ENCODE measurements at regions not wholly inside any gene's neighbourhood (a gene's known extent, or its start where the extent isn't known, plus 50 kb on each side); places are given as distances from the start of the nearest gene placed in this dataset.
A peak's percentile ranks its signal among the peaks of the same experiment; 100 is the strongest.

DNA sequence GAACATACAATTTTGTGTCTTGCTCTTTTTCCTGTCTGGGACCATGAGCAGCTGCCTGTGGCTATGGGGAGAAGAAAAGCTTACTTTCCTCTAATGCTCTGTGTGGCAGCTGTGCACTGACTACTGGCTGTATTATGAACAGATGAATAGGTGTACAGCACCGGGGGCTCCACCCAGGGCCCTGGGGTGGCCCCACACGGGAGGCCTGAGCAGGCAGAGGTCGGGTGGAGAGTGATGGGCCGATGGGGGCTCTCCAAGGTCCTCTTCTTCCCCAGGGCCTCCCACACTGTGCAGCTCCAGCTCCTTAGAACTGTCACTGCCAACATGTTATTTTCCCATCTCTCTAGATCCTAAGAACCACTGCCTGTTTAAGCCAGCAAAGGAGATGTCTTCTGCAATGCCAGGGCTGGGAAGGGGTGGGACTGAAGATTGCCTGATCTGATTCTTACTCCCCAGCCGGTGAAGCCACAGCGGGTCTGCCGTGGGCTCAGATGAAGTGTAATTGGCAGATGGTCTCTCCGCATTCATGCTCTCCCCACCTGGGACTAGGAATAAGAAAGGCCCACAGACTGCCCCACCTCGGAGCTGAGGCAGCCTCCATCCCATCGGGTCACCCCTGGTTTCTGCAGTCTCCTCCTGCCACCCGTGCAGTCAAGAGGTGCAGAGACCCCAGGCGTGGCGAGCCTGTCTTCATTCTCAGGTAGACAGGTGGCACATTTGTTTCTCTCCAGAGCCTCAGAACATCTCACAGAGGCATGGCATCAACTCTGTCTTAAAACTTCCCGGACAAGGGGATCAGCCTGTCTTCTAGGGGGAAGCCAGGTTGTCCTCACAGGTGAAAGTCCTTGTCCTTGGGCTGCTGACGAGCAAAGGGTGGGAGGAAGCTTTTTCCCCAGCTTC, 186.5 kb upstream of the GALNT2 start:
- TF ChIP-seq CEBPB (IDR thresholded peaks at IDR 0.05) = no peak

DNA sequence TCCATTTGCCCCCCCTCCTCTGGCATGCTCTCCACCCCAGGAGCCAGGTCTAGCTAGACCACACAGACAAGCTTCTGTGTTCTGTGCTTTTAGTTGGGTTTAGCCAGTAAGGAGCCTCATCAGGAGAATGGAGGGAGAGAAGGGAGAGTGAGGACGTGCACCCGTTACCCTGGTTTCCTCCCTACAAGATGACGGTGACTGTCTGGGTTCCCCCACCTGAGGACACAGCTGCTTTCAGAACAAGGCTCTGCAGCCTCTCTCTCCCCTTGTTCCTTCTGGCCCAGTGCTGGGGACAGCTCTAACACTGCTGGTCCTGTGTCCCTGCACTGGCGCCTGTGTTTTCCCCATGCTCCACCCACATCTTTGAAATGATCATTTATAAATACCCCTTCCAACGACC, 184.4 kb upstream of the GALNT2 start:
- TF ChIP-seq, protein P1, sequence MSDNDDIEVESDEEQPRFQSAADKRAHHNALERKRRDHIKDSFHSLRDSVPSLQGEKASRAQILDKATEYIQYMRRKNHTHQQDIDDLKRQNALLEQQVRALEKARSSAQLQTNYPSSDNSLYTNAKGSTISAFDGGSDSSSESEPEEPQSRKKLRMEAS (IDR thresholded peaks at IDR 0.05) = no peak

DNA sequence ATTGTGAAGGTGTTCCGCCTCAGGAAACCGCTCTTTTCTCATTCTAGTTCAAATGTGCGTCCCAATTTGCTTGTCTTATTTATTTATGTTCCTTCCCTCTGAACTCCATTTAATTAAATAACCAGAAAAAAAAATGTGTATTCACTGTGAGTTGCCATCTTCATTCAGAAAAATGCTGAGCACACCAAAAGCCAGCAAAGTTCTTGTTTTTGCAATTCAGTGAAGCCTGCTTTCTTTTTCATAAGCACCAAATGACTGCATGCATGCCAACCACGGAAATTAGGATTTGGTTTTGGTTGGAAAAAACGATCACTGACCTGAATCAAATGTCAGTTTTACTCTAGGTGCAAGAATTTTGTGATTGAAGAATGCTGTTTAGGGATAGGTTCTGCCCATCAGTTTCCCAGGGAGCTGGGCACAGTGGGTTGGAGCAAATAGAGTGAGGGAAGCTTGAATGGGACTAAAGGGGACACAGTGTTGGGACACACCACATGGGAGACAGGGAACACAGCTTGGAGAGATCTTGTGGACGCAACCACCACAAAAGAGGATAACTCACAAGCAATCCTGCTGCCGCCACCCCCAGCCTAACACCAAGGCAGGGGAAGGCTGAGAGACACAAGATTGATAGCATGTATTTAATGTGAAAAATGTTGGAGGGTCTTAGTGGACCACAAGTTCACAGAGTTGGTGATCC, 183.4 kb upstream of the GALNT2 start:
- TF ChIP-seq TCF12 (IDR thresholded peaks at IDR 0.05; ENCODE audit: low read depth) (no peak), ZBTB7A (IDR thresholded peaks at IDR 0.05; ENCODE audit: low read depth) (no peak), RAD21 (IDR thresholded peaks at IDR 0.05; ENCODE audit: low read depth) (no peak), NFIC (IDR thresholded peaks at IDR 0.05) (no peak), TAF1 (IDR thresholded peaks at IDR 0.05; ENCODE audit: low read depth) (no peak), EGR1 (IDR thresholded peaks at IDR 0.05) (no peak), YY1 (IDR thresholded peaks at IDR 0.05; ENCODE audit: low read depth) (no peak), CEBPB (IDR thresholded peaks at IDR 0.05) (no peak), EP300 (IDR thresholded peaks at IDR 0.05; ENCODE audit: borderline replicate concordance) (no peak), FOXM1 (IDR thresholded peaks at IDR 0.05; ENCODE audit: borderline replicate concordance, low read depth) (no peak)
- TF ChIP-seq, protein P2, sequence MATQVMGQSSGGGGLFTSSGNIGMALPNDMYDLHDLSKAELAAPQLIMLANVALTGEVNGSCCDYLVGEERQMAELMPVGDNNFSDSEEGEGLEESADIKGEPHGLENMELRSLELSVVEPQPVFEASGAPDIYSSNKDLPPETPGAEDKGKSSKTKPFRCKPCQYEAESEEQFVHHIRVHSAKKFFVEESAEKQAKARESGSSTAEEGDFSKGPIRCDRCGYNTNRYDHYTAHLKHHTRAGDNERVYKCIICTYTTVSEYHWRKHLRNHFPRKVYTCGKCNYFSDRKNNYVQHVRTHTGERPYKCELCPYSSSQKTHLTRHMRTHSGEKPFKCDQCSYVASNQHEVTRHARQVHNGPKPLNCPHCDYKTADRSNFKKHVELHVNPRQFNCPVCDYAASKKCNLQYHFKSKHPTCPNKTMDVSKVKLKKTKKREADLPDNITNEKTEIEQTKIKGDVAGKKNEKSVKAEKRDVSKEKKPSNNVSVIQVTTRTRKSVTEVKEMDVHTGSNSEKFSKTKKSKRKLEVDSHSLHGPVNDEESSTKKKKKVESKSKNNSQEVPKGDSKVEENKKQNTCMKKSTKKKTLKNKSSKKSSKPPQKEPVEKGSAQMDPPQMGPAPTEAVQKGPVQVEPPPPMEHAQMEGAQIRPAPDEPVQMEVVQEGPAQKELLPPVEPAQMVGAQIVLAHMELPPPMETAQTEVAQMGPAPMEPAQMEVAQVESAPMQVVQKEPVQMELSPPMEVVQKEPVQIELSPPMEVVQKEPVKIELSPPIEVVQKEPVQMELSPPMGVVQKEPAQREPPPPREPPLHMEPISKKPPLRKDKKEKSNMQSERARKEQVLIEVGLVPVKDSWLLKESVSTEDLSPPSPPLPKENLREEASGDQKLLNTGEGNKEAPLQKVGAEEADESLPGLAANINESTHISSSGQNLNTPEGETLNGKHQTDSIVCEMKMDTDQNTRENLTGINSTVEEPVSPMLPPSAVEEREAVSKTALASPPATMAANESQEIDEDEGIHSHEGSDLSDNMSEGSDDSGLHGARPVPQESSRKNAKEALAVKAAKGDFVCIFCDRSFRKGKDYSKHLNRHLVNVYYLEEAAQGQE (IDR thresholded peaks at IDR 0.05; ENCODE audit: low read depth) = no peak
- TF ChIP-seq, protein P3, sequence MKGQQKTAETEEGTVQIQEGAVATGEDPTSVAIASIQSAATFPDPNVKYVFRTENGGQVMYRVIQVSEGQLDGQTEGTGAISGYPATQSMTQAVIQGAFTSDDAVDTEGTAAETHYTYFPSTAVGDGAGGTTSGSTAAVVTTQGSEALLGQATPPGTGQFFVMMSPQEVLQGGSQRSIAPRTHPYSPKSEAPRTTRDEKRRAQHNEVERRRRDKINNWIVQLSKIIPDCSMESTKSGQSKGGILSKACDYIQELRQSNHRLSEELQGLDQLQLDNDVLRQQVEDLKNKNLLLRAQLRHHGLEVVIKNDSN (IDR thresholded peaks at IDR 0.05) = no peak
- TF ChIP-seq, protein P1 (IDR thresholded peaks at IDR 0.05) = no peak

DNA sequence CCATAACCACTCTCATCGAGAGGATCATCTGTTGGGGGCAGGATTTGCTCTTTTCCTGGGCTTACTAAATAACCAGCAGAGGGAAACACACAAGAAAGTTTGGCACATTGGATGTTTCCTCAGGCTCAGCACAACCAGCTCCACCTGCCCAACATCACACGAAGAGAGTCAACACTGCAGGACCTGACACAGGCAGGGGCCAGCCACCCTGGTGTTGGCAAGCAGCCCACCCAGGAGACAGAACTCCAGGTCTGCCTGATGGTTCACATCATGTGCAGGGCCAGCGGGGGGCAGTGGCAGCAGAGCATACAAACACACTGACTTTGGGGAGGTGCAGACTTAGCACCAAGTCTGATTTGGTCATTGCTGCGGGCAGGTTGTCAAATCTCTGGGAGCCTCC, 182.3 kb upstream of the GALNT2 start:
- TF ChIP-seq RAD21 (IDR thresholded peaks at IDR 0.05; ENCODE audit: low read depth) = peak; percentile 17; the same call in 1 of the 2 replicates
- no peak for TF ChIP-seq TEAD4 (IDR thresholded peaks at IDR 0.05)

DNA sequence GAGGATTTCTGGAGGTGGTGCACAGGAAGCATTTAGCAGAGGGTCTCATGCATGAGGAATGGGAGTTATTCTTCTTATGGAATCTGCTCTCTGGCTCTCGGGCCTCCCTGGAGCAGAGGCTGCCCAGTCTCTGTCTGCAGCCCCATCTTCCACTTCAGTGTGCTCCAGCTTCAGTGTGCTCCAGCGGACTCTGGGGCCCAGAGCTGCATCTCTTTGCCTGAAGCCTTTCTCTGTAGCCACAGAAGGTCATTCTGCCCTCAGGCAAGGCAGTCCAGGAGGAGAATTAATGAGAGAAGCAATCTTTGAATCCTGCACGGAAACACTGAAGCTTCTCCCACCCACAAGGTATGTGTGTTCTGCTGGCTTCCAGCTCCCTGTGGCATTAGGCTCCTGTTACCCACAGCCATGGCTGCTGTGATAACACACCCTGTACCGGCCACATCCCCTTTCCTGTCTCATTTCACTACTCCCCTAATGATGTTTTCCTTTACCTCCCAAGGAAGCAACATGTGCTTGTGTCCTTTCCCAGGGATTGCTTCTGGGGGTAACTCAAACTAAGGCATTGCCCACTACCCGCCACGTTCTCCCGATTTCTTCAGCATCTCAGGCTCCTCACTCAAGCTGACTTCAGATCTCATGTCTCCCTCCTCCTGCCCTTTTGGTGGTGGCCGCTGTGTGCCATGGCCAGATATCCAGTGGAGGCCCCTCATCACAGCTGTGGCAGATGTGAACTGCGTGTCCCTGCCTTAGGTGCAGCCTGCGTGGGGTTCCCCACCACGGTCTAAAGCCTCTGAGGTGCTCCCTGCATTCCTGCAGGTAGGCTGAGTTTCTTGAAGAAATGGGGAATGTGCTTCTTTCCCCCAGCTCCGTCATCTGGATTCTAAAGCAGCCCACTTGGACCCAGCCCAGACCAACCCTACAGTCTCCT, 181.2 kb upstream of the GALNT2 start:
- TF ChIP-seq RAD21 (IDR thresholded peaks at IDR 0.05; ENCODE audit: low read depth) (no peak), FOXM1 (IDR thresholded peaks at IDR 0.05; ENCODE audit: borderline replicate concordance, low read depth) (no peak), YY1 (IDR thresholded peaks at IDR 0.05; ENCODE audit: low read depth) (no peak), TCF12 (IDR thresholded peaks at IDR 0.05; ENCODE audit: low read depth) (no peak), CREB1 (IDR thresholded peaks at IDR 0.05; ENCODE audit: low read depth) (no peak), TEAD4 (IDR thresholded peaks at IDR 0.05) (no peak), EP300 (IDR thresholded peaks at IDR 0.05; ENCODE audit: borderline replicate concordance) (no peak), NFIC (IDR thresholded peaks at IDR 0.05) (no peak)
- TF ChIP-seq, protein P1 (IDR thresholded peaks at IDR 0.05) = no peak
- TF ChIP-seq, protein P2 (IDR thresholded peaks at IDR 0.05; ENCODE audit: low read depth) = no peak

DNA sequence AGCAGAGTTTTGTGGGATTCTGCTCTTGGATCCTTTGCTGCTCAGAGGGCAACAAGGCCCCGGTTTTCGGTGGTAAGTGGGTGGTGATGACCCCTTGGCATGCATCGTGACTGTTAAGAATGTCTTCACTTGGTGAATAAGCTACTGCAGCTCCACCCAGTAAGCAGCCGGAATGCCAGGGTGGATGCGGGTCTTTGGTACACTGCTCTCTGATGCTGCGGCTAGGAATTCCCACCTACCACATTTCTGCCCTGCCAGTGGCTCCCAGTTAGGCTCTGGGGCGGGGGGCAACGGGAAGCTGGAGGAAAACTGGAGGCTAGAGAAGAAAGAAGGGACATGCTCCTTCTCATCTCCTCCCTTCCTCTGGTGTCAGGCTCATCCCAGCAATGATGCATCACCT, 180.4 kb upstream of the GALNT2 start:
- TF ChIP-seq CEBPB (IDR thresholded peaks at IDR 0.05) = no peak
- no peak for TF ChIP-seq YY1 (IDR thresholded peaks at IDR 0.05; ENCODE audit: low read depth)
- no peak for TF ChIP-seq TCF12 (IDR thresholded peaks at IDR 0.05; ENCODE audit: low read depth)
- TF ChIP-seq RAD21 (IDR thresholded peaks at IDR 0.05; ENCODE audit: low read depth) = no peak
- no peak for TF ChIP-seq NFIC (IDR thresholded peaks at IDR 0.05)
- TF ChIP-seq ZBTB7A (IDR thresholded peaks at IDR 0.05; ENCODE audit: low read depth) = no peak
- no peak for TF ChIP-seq TAF1 (IDR thresholded peaks at IDR 0.05; ENCODE audit: low read depth)
- no peak for TF ChIP-seq CREB1 (IDR thresholded peaks at IDR 0.05; ENCODE audit: low read depth)
